Testis (tissue), 2 donors: ENCODE measurements at regions not wholly inside any gene's neighbourhood (a gene's known extent, or its start where the extent isn't known, plus 50 kb on each side); places are given as distances from the start of the nearest gene placed in this dataset.
"Not testable (repeated sequence)": the region's sequence is repeated elsewhere in the genome, so short reads cannot be mapped to it uniquely, and the experiment has no call there.

Source experiments
- DNase-seq: peaks from one replicate; pipeline ENCODE4 v3.0.0-alpha.2; 2019
- H3K27ac ChIP-seq, 2 donors: fragments of 200-600 bp; sonication (generic); one replicate each; pipeline ENCODE4 v1.5.1; 2019
- H3K27me3 ChIP-seq: fragments of 200-600 bp; sonication (generic); one replicate; pipeline ENCODE4 v1.5.1; 2019
- H3K36me3 ChIP-seq: fragments of 200-600 bp; sonication (generic); one replicate; pipeline ENCODE4 v1.5.1; 2017; ENCODE audit warnings: low read depth; ENCODE audit errors: missing control alignments
- H3K4me1 ChIP-seq: fragments of 200-600 bp; sonication (generic); one replicate; pipeline ENCODE4 v1.5.1; 2019
- H3K4me3 ChIP-seq, 2 donors: fragments of 200-600 bp; sonication (generic); one replicate each; pipeline ENCODE4 v1.5.1; 2017 to 2019
- H3K9me3 ChIP-seq: fragments of 200-600 bp; sonication (generic); one replicate; pipeline ENCODE4 v1.5.1; 2017
- POLR2A ChIP-seq: fragments of 450-650 bp; IDR thresholded peaks from one replicate; pipeline ENCODE4 v1.6.1; 2017; ENCODE audit warnings: antibody characterized with exemption, mild to moderate bottlenecking, moderate library complexity
- WGBS, 2 donors: methylation state at CpG; one replicate each; pipeline ENCODE4 v1.1.5; 2018; 5-methylcytosine and 5-hydroxymethylcytosine counted together
- intact Hi-C: fragments of 100-400 bp; cut with DNase I; formaldehyde crosslinking; loops from one replicate; pipeline ENCODE4 v1.15.1; 2023; ENCODE audit warnings: low total_unique reads
- TF ChIP-seq, protein P1 (sequence below), 3 experiments: fragments of 450-650 bp in 2 of 3; fragments of 200-600 bp in 1 of 3; sonication (generic) in 1 of 3; IDR thresholded peaks; one replicate each; pipeline ENCODE4 v1.5.1; 2016 to 2019; ENCODE audit warnings: antibody characterized with exemption in 3 of 3, mild to moderate bottlenecking in 2 of 3, moderate library complexity in 1 of 3

DNA sequence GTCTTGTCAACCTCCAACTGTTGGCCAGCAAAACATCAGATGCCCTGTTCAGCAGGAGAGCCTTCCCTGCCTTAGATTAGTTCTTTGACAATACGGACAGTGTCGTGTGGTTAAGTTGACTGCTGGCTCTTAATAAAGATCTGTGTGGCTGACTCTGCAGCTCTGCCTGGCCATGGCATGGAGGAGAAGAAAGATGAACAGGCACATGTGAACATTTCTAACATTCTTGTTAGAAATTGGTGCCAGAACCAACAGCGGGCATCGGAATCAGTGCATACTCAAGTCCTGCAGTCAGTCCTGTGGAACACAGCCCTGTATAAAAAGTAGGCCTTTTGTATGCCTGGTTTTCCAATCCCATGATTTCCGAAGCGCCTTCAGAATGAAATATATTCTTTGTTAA is 455.6 kb downstream of the POM121L12 start:
- H3K9me3 ChIP-seq: no peaks in the 10 kb centered on the region
- H3K4me3 ChIP-seq: no peak overlapping the region
- no peaks in the 10 kb centered on the region for H3K36me3 ChIP-seq
- TF ChIP-seq POLR2A: no peak
- no peak overlapping the region for H3K27ac ChIP-seq
- no peaks in the 10 kb centered on the region for H3K27me3 ChIP-seq
- DNase-seq: no peak
- intact Hi-C loops: no loop called here
- no peaks in the 10 kb centered on the region for H3K4me1 ChIP-seq
- 94 to 96% methylated on average over 6 of the region's 6 CpGs for WGBS, 2 donors

DNA sequence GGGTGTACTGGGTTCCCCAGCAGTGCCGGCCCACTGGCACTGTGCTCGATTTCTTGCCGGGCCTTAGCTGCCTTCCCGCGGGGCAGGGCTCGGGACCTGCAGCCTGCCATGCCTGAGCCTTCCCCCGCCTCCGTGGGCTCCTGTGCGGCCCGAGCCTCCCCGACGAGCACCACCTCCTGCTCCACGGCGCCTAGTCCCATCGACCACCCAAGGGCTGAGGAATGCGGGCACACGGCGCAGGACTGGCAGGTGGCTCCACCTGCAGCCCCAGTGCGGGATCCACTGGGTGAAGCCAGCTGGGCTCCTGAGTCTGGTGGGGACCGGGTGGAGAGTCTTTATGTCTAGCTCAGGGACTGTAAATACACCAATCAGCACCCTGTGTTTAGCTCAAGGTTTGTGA is 459.7 kb downstream of the POM121L12 start:
- H3K9me3 ChIP-seq, intact Hi-C loops, H3K36me3 ChIP-seq, H3K27ac ChIP-seq, H3K4me1 ChIP-seq, DNase-seq, H3K27me3 ChIP-seq: not testable (repeated sequence)
- 80% methylated on average over 2 of the region's 20 CpGs; no CpG with 5 or more reads in 1 of the 2 donors for WGBS, 2 donors
- peak overlapping the region; percentile 27 to 32 for H3K4me3 ChIP-seq

DNA sequence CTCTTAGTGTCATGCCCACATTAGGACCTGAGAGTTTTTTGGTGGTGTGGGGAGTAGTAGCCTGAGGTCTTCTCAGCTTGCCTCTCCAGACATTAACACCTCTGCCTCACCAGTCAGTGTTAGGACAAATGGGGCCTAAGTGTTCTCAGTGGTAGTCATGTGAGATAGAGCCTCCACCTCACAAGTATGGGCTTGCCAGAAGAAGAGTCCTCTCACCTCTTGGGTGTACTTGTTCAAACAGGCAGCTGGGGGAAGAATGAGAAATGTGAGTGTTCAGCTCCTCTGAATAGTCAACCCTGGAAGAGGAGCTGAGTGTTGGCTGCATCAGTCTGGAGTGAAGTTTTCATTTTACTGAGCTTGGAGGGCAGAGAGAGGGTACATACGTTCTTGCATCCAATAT is 464.6 kb downstream of the POM121L12 start:
- H3K4me3 ChIP-seq: no peak overlapping the region
- TF ChIP-seq, protein P1, sequence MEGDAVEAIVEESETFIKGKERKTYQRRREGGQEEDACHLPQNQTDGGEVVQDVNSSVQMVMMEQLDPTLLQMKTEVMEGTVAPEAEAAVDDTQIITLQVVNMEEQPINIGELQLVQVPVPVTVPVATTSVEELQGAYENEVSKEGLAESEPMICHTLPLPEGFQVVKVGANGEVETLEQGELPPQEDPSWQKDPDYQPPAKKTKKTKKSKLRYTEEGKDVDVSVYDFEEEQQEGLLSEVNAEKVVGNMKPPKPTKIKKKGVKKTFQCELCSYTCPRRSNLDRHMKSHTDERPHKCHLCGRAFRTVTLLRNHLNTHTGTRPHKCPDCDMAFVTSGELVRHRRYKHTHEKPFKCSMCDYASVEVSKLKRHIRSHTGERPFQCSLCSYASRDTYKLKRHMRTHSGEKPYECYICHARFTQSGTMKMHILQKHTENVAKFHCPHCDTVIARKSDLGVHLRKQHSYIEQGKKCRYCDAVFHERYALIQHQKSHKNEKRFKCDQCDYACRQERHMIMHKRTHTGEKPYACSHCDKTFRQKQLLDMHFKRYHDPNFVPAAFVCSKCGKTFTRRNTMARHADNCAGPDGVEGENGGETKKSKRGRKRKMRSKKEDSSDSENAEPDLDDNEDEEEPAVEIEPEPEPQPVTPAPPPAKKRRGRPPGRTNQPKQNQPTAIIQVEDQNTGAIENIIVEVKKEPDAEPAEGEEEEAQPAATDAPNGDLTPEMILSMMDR (IDR thresholded peaks at IDR 0.05): no peak
- no peak for TF ChIP-seq POLR2A
- H3K27ac ChIP-seq: no peak overlapping the region
- H3K9me3 ChIP-seq: no peaks in the 10 kb centered on the region
- no peak for DNase-seq
- intact Hi-C loops: no loop called here
- H3K36me3 ChIP-seq: no peaks in the 10 kb centered on the region
- H3K27me3 ChIP-seq: no peaks in the 10 kb centered on the region
- WGBS, 2 donors: 70 to 79% methylated on average over 1 of the region's 1 CpG
- no peaks in the 10 kb centered on the region for H3K4me1 ChIP-seq

DNA sequence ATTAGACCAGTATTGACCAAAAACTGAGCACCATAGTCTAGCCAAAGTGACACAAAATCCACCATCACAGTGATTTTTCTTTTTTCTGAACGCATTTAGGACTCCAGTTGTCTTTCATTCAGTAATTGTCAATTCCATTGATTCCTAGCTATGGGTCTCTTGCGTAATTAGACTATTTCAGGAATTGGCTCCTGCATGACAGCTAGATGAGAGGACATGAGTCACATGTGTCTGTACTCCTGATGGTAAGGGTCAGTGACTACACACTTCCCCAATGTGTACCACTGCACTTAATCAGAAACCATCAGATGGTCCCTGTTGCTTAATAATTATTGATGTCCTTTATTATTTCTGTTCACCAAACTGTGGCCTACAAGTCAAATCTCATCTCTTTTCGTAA is 469.5 kb downstream of the POM121L12 start:
- Histone ChIP-seq H3K36me3 (no peaks in the 10 kb centered on the region), H3K4me3 (no peak overlapping the region), H3K27ac (no peak overlapping the region), H3K4me1 (no peaks in the 10 kb centered on the region), H3K27me3 (no peaks in the 10 kb centered on the region), H3K9me3 (no peaks in the 10 kb centered on the region)
- DNase-seq: no peak
- intact Hi-C loops: no loop called here
- WGBS, 2 donors: 87 to 96% methylated on average over 3 of the region's 3 CpGs
- TF ChIP-seq, protein P1 (IDR thresholded peaks at IDR 0.05): no peak
- no peak for TF ChIP-seq POLR2A

DNA sequence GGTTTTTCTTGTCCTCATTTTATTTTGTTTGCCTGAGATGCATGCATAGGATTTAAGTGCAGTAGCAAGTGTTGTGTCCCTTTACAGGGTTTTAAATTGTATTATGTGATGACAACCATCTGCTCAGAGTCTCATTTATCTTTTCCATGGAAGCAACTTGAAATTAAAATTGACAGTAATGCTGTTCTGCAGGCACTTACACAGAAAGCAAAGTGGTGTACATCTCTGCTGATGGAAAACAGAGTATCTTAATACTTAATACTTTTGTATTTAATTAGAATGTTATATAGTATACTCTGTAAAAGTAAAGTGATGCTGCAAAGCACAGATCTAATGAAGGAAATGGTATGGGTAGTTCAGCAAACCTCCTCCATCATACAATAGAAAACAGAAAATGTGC is 482.9 kb downstream of the POM121L12 start:
- Histone ChIP-seq H3K9me3 (no peaks in the 10 kb centered on the region), H3K36me3 (no peaks in the 10 kb centered on the region), H3K27me3 (no peaks in the 10 kb centered on the region), H3K4me1 (no peaks in the 10 kb centered on the region), H3K27ac (no peak overlapping the region), H3K4me3 (no peak overlapping the region)
- TF ChIP-seq, protein P1 (IDR thresholded peaks at IDR 0.05): no peak
- no peak for TF ChIP-seq POLR2A
- DNase-seq: no peak
- intact Hi-C loops: no loop called here

DNA sequence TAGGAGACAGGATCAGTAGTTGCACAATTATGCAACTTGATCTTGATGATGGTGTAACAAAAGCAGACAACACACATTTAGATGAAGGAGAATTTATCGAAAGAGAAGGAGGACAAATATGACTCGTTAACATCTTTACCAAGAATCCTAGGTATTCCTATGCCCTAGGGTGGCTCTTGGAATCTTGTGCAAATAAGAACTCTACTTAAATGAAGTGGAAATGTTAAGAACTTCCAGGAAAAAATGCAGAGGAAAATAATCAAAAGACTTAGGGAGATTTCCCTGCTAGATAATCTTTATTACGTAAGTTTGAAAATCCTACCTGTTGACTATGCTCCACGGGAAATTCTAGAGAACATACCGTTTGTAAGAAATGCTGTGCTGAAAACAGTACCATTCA is 485.4 kb downstream of the POM121L12 start:
- H3K9me3 ChIP-seq: no peaks in the 10 kb centered on the region
- TF ChIP-seq, protein P1 (IDR thresholded peaks at IDR 0.05): no peak
- TF ChIP-seq POLR2A: no peak
- no peaks in the 10 kb centered on the region for H3K4me1 ChIP-seq
- H3K36me3 ChIP-seq: no peaks in the 10 kb centered on the region
- WGBS, 2 donors: 87 to 93% methylated on average over 5 of the region's 5 CpGs
- H3K27me3 ChIP-seq: no peaks in the 10 kb centered on the region
- no peak overlapping the region for H3K4me3 ChIP-seq
- intact Hi-C loops: no loop called here
- no peak for DNase-seq
- H3K27ac ChIP-seq: no peak overlapping the region
